Renal cortical epithelial cell (primary cell): ENCODE measurements at regions not wholly inside any gene's neighbourhood (a gene's known extent, or its start where the extent isn't known, plus 50 kb on each side); places are given as distances from the start of the nearest gene placed in this dataset.

Source experiments
- DNase-seq: peaks from one replicate; pipeline ENCODE4 v3.0.0-alpha.2; 2011; ENCODE audit warnings: low read depth

DNA sequence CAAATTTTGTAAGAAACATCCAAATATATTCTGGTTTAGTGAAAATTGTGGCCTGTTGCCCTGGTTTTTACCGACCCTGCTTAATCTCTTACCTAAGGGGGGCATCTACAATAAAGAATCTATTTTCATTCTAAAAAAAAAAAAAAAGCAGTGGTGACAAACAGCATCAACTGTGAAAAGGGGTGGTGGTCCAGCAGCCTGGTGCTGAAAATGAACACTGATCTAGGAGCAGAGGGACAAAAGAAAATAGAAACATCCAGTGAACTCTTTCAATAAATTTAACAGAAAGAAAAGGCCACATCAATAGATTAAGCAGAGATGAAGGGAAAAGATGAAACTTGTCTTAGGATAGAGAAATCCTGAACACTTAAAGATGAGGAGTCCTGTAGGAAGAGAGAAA, 348.7 kb upstream of the GRAMD2B start:
- no peak for DNase-seq

DNA sequence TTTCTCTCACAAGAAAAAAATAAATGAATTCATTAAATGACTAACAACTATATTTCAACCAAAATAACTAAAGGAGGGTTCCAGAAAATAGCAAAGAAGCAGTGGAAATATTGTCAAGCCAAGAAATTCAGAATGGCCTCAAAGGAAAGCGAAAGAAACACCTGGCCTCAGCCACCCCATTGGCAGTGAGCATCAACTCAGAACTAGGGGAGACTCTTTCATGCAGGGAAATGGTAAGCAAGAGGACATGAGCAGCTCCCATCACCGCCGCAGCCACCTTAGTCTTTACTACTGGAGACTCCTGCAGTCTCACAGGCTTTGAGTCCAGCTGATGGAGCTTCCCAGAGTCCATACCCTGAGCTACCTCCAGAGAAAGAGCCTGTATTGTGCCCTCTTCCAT, 343.9 kb upstream of the GRAMD2B start:
- DNase-seq: no peak

DNA sequence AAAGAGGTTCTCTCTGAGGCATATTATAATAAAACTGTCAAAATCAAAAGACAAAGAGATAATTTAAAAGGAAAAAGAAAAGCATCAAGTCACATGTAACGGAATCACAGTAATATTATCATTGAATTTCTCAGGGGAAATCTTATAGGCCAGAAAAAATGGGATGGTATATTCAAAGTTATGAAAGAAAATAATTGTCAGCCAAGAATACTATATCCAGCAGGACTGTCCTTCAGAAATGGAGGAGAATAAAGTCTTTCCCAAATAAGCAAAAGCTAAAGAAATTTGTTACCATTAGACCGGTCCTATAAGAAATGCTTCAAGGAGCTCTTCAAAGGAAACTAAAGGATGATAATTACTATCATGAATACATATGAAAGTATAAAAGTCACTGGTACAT, 342.0 kb upstream of the GRAMD2B start:
- DNase-seq: no peak

DNA sequence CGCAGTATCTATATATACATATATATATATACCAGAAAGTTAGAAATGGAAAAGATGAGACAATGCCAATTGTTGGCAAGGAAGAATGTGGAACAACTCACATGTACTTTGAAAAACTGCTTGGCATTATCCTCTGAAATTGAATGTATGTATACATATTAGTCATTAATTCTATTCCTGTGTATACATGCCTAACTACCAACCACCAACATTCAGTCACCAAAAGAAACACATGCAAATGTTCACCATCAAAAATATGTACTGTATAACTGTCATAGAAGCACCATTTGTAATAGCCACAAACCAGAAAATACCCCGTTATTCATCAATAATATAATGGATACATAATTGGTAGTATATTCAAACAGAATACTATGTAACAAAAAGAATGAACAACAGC, 330.2 kb upstream of the GRAMD2B start:
- DNase-seq: no peak

DNA sequence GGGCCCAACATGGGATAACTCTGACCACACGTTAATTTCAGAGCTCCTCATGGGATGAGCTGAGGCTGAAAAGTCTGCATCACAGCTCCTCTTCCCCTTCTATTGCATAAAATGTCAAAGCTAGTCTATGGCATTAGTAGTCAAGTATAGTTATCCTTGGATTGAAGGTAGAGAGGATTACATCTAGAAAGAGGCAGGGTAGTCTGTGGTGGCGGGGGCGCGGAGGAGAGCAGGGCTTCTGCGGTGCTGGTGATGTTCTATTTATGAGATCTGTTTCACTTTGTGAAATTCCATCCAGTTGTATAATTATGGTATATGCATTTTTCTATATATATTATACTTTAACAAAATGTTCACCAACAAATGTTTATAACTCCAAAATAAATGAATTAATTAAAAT, 329.5 kb upstream of the GRAMD2B start:
- DNase-seq: no peak

DNA sequence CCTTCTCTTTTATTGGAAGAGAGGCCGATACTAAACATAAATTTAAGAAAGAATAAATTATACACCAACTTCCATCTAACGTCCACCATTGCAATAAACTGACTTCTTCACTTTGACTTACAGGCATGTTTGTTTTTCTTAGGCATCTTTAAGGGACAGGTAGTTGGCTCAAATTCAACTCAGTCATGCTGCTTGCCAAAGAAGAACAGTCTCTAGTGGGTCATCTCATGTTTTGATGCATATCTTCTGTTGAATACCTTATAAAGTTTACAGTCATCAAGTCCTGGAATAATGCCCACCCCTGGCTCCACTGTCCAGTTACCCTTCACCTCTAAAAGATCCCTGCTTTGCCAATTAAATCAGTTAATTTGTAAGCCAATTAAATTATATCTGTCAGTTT, 328.2 kb upstream of the GRAMD2B start:
- DNase-seq: no peak

DNA sequence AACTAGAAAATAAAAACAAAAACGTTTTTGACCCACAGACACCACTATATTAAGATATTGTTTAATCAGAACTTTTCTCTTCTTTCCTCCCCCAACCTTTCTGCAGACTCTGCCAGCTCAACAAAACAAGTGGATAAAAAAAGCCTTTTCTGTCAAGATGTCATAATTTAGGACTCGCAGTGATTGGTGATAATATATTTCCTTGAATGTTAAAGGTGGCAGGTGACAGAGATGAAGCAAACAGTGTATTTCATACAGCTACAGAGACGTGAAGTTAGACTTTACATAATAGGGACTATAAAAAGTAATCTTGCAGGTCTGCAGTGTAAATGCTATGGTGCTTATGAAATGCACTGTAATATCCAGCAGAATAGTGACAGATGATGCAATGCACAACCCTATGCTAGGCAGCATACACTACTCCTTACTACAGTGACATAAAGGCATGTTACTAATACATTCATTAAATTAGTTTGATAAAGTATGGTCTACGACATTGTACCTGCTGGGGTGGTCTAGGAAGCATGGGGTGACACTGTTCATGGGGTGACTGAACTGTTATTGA, 326.7 kb upstream of the GRAMD2B start:
- DNase-seq: no peak

DNA sequence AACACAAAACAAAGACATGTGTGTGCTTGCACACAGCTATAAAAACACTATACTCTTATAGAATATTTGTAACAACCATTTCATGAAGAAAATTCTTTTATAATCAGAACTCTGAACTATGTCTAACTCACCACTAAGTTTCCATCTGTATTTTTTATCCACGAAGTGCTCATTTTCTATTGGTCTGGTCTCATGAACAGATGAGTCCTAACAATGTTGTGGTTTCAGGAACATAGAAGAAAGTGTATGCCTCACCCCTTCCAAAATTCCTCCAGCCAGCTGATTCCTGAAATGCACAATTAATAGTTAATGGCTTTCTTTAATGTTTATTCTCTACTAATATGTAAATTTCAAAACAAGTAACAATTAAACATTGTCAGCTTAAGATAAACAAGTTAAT, 325.3 kb upstream of the GRAMD2B start:
- DNase-seq: no peak

DNA sequence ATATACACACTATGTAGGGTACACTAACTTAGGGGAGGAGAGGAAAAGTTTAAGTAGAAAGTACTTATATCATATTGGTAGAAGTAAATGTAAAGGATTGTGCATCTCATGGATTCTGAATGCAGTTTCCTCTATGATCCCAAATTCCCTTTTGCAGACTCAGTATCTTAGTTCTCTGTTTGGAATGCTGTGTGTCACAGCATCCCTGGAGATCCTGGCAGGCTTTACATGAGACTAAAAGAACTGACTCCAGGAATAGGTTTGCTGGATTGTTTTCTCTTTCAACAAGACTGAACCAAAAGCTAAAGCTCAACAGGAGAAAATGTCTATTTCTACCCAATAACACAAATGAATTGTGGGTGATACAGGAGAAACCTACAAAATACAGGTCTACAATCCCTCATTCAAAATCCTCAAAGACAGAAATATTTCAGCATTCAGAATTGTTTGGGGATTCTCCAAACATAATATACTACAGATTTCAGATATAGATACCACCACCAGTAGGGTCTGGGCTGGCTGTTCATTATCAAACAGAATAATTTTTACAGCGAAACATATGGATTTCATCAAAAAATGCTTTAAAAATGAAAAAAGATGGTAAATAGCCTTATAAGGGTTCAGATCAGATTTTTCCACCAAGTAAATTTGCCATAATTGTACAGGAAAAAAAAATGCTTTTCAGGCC, 324.7 kb upstream of the GRAMD2B start:
- no peak for DNase-seq

DNA sequence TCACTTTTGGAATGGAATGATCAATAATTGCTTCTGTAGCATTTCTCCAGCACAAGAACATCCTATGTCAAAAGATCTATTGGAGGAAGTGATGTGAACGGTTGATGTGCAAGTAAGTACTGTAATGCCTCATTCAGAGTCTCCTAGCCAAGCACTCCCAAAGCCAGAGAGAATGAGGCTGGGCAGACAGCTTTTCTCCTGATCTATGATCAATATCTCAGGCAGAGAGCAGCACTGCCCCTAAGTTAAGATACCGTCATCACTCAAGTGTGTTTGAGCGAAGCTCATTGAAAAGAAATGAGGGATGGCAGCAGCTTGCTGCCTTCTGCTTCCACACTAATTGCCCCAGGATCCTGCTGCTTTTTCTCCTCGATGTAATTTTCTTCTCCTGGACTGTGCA, 324.1 kb upstream of the GRAMD2B start:
- no peak for DNase-seq

DNA sequence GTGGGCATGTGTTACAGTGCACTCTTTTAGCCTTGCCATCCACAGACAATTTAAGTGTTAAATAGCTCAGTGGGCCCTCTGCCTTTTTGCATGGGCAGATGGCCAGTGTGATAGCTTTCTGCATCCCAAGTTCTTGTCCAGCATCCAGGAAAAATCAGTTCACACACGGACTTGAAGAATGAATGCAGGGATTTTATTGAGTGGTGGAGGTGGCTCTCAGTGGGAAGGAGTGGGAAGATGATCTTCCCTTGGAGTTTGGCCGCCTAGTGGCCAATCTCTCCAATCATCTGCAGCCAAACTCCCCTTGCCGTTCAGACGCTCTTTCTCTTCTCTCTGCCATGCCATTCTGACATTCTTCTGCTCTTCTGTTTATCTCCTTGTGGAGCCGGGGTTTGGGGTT, 322.4 kb upstream of the GRAMD2B start:
- no peak for DNase-seq

DNA sequence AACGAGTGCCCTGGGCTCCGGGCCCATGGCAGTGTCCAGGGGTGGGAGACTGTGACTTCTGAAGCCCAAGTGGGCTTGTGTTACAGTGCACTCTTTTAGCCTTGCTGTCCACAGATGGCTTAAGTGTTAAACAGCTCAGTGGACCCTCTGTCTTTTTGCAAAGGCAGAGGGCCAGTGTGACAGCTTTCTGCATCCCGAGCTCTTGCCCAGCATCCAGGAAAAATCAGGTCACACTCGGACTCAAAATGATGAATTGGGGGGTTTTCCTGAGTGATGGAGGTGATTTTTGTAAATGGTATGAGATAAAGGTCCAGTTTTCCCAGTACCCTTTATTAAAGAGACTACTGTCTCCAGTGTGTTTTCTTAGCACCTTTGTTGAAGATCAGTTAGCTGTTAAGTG, 321.3 kb upstream of the GRAMD2B start:
- DNase-seq: no peak

DNA sequence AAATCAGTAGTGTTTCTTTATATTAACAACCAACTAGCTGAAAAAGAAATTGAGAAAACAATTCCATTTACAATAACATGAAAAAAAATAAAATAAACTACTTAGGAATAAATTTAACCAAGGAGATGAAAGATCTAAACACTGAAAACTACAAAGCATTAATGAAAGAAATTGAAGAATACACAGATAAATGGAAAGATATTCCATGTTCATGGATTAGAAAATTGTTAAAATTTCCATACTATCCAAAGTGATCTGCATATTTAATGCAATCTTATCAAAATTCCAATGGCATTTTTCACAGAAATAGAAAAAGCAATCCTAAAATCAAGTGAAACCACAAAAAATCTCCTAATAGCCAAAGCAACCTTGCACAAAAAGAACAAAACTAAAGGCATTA, 320.2 kb upstream of the GRAMD2B start:
- no peak for DNase-seq

DNA sequence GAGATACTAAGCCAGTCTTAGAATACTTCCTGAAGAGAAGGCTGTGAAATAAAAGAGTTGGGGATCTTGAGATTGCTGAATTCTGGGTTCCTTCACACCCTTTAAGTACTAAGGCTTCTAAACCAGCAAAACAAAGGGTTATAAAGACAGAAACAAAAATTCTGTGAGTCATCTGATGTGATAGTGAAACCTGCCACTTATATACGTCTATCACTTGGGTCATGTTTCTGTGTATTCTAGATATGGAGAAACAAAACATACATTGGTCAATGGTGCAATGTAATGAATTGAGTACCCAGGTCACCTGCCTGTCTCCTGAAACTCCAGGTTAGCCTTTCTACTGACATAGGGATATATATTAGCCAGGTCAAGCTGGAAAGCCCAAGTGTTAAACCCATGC, 319.3 kb upstream of the GRAMD2B start:
- DNase-seq: no peak

DNA sequence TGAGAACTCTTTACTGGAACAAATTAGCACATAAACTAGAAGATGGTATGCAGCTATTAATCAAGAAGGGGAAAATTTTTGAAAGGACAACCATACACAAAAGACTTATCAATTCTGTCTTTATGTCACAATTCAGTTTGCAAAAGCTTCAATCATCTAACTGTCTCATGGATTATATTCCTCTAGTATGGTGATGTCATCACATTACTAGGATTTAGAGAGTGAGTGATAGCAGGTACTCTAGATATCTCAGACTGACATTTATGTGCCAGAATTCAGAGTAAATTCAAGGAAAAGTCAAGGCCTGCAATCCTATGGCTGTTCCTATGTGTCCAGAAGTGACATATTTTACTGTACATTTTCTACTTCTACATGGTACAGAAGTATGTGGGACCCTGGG, 318.9 kb upstream of the GRAMD2B start:
- no peak for DNase-seq

DNA sequence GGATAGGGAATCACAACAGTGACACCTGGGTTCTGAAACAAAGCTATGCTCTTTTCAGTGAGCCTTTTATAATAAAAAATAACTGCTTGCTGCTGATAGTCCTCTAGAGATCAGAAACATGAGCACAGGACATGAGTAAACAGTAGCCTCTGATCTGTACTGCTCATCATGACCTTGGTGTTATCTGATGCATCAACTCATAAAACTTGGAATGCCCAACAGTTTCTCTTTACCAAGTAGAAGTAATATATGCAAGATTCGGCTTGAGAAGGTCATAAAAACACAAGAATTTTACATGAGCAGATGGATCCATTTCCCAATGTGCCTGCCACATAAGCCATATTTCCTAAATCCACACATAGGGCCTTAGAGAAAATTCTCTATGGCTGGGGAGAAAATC, 318.3 kb upstream of the GRAMD2B start:
- DNase-seq: no peak

DNA sequence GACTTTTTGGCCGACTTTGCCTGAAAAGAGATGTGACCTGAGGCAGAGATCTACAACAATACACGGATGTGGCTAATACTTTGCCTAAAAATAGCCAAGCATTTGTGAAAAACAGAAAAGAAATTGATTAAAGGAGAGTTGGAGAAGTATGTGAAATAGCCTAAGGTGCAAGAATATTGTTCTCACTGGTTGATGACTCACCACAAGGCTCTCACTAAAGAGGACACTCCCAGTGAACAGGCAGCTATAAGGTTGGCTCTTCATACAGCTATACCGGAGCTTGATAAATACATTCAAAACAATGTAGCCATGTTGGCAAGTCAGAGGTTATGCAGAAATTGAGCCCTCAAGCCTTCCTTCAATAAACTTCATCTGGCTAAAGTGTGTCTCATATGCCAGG, 317.2 kb upstream of the GRAMD2B start:
- peak; percentile 77 for DNase-seq

DNA sequence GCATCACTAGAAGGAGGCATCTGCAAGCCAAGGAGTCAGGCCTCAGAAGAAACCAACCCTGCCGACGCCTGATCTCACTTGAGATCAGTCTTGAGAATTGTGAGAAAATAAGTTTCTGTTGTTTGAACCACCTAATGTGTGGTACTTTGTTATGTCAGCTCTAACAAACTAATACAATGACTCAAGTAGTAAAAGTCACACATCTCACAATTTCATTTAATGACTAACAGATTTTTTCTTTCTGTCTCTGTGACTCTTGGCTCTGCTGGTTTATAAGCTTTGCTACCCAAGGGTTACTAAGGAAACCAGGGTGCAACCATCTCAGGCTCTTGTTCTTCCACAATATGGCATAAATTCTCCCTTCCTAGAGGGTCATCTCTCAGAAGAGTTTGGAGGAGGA, 315.8 kb upstream of the GRAMD2B start:
- DNase-seq: peak; percentile 81

DNA sequence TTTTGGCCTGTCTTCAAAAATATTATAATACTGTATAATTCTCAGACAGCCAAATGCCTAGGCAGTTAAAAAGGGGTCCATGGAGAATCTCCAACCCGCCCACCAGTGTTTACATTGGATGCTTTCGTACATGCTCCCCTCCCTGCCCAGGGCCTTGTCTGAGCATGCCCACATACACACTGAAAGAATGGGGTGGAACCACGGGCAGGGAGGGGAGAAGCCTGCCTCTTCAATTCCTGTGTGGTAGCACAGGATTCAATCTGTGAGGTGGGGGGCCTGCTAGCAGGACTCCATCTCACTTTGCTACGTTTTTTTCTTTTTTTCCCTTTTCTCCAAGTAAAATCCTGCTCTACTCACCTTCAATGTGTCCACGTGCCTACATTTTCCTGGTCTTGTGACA, 314.7 kb upstream of the GRAMD2B start:
- no peak for DNase-seq

DNA sequence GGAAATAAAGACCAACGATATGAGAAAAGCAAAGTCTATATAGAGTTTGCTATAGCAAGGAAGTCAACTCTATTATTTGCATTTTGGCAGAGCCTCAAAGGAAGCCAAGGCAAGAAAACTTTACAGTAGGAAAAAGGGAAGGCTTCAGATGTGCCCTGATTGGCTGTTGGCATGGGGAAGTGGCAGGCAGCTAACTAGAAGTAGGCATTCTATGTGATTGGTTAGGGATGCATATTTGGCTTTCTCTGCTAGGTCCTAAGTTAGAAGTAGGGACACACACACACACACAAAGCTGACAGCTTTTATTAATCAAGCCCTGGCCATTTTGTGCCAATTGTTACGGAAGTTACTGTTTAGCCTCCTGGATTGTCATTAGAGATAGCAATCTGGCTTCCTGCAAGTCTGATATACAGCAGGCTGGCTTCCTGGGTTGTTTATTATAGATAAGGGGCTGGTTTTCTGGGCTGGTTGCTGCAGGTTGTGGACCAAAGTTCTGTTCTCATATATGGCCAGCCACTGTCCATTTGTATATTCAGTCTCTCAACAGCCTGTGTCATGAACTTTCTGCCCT, 308.1 kb upstream of the GRAMD2B start:
- DNase-seq: no peak

DNA sequence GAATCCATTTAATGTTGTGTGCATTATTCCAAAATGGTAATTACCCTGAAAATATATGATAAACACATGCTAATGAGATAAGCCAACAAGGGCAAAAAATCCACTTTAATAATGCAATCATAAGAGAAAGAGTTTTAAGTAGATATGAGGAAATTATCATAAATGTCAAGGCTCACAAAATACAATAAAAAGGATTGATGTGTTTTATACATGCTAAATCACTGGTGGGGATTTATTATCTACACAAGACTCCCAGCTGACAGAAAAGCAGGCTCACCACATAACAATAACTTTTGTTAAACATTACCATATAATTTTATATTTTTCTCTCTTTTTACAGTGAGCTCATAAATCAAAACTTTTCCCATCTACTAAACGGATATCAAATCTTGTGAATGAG, 306.2 kb upstream of the GRAMD2B start:
- DNase-seq: no peak

DNA sequence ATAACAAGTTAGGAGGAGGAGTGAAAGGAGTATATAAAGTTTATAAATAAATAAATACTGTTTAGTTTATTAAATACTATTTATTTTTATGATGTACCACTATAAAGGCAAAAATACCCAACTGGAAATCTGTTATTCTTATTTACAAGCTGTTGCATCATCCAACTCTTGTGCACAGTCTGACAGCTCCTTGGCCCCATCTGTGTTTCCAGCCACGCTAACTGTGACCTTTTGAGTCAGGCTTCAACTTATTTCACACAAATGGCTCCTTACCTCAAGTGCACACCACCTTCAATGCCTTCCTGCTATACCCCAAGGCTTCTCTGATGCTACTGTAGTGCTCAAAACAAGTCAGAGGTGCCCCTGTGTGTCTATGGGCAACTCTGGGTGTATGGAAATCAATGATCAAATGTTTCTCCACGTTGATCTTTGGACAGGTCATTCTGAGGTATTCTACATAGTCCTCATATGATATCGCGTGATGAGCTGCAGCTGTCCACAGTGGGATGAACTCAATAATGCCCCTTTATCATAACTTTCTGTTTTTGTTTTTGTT, 303.2 kb upstream of the GRAMD2B start:
- DNase-seq: peak; percentile 15

DNA sequence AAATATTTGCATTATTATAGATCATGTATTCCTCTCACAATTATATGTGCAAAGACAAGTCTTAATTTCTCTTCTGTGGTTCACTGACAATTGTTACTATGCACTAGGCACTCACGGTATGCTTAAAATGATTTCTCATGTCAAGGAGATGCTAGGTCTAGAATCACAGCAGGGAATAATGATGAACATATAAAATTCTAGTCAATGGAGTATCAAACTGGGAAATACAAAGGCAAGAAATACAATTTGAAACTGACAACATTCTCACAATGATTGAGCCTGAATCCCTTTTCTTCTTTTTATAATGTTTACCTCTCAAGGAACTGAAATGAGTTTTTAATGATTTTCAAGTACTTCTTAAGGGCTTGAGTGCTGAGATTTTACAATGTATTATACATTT, 302.3 kb upstream of the GRAMD2B start:
- DNase-seq: no peak

DNA sequence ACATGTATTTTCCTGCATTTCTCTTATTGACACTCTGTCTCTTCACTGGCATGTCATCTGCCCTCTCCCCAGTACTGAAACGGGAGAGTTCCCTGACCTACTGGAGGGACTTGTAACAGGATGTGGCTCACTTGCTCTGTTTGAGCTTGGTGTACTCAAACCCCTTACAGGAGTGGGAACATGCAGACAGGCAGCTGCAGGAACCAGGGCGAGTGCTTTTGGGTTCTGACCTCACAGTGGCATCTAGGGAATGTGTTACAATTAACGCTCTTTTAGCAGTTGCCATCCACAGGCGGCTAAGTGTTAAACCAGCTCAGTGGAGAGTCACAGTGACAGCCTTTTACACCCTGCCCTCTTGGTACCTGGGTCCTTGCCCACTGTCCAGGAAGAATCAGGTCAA, 300.3 kb upstream of the GRAMD2B start:
- peak; percentile 36 for DNase-seq
